GM10248 (cell line): ENCODE measurements at regions not wholly inside any gene's neighbourhood (a gene's known extent, or its start where the extent isn't known, plus 50 kb on each side); places are given as distances from the start of the nearest gene placed in this dataset.

ENCODE experiments used
- CTCF ChIA-PET: fragments of 300-600 bp; sonication (Branson Sonifier 250); formaldehyde crosslinking; extraction: SDS; loops from one replicate; lab custom pipeline; 2021; ENCODE audit warnings: antibody characterized with exemption; lab: Yijun Ruan, JAX
- POLR2A ChIA-PET: fragments of 350-650 bp; sonication (Branson Sonifier 250); formaldehyde crosslinking; extraction: SDS; loops from one replicate; lab custom pipeline; 2020; ENCODE audit warnings: antibody characterized with exemption; lab: Yijun Ruan, JAX
- DNase-seq: peaks from one replicate; pipeline ENCODE4 v3.0.0; 2012; ENCODE audit errors: extremely low spot score
- TF ChIP-seq, protein P1 (sequence below): IDR thresholded peaks from 2 replicates; pipeline ENCODE4 v1.5.1; 2012; ENCODE audit warnings: mild to moderate bottlenecking, low read depth; ENCODE audit errors: extremely low read depth, missing control alignments, control extremely low read depth

DNA sequence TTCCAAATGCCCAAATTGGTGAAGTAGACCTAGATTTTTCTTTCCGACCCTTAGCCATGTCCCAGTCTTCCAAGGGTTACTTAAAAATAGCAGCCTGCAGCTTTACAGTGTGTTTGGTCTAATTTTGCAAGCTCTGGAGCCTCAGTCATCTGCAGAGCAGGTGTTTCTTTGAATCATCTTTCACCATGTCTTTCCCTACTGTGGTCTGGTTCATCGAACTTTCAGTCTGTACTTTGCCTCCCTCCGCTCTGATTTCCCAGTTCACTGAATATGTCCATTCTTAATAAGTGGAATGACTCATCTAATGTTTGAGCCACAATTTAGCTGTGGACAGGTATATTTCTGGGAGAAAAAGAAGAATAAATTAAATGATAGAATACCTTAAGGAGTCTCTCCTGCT is 1060.7 kb downstream of the EFNA5 start:
- TF ChIP-seq, protein P1, sequence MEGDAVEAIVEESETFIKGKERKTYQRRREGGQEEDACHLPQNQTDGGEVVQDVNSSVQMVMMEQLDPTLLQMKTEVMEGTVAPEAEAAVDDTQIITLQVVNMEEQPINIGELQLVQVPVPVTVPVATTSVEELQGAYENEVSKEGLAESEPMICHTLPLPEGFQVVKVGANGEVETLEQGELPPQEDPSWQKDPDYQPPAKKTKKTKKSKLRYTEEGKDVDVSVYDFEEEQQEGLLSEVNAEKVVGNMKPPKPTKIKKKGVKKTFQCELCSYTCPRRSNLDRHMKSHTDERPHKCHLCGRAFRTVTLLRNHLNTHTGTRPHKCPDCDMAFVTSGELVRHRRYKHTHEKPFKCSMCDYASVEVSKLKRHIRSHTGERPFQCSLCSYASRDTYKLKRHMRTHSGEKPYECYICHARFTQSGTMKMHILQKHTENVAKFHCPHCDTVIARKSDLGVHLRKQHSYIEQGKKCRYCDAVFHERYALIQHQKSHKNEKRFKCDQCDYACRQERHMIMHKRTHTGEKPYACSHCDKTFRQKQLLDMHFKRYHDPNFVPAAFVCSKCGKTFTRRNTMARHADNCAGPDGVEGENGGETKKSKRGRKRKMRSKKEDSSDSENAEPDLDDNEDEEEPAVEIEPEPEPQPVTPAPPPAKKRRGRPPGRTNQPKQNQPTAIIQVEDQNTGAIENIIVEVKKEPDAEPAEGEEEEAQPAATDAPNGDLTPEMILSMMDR, result no peak
- CTCF ChIA-PET, result interaction anchor here (2.3 kb wide), 1 partner anchor 10 kb away, joined by 9 read pairs; no protein-coding TSS in a partner anchor
- no peak for DNase-seq
- POLR2A ChIA-PET, result no interaction called here

DNA sequence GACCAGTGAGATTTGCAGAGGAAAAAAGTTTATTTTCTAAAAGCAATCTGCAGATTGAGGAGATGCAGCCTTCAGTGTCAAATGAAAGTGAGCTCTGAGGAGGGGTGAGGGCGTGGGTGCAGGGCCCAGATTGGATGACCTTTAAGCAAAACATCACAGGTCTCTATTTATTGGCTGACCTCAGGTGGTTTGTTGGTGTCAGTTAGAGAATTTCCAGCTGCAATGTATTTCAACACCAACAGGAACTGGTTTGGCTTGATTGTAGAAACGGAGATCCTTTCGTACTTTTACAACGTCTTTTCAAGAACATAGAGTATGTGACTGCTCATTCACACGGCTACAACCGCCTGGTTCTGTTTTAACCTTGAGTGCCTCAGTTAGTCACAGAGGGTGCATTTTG is 1069.1 kb downstream of the EFNA5 start:
- TF ChIP-seq, protein P1, result no peak
- CTCF ChIA-PET, result no interaction called here

DNA sequence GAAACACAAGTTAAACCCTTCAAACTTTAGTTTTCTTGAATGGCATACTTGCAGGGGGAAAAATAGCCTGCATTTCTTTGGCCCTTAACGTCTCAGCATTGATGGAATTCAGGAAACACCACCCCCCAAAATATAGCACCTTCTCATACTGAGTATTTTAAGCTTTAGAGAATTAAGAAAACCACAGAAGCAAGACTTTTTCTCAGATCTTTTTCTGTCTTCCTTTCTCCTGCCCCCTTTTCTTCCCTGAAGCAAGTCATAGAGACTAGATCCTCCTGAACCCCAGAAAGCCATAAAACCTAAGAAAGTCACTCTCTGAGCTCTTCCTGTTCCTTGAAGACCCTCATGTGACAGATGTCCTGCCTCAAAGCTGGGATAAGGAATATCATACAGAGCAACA is 1069.9 kb downstream of the EFNA5 start:
- DNase-seq, result no peak
- ChIA-PET CTCF (no interaction called here), POLR2A (no interaction called here)
- TF ChIP-seq, protein P1, result no peak

More for the DNA sequence above, 1069.1 kb downstream of the EFNA5 start:
- POLR2A ChIA-PET, result no interaction called here
- peak; percentile 18 for DNase-seq

DNA sequence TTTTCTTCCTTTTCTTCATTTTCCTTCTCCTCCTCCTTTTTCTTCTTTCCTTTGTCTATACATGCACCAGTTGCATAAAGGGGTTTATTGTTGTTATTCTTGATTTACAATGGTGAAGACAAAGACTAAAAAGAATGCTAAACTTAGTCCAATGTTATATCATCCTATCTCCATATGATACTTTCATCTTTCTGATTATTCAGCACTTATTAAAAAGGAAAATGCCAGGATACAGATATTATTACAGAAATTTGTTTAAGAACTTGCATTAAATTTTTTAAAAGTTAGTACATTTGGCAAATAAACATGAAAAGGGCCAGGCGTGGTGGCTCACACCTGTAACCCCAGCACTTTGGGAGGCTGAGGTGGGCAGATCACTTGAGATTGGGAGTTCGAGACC is 1074.9 kb downstream of the EFNA5 start:
- no peak for DNase-seq
- CTCF ChIA-PET, result no interaction called here
- TF ChIP-seq, protein P1, result no peak
- POLR2A ChIA-PET, result no interaction called here

DNA sequence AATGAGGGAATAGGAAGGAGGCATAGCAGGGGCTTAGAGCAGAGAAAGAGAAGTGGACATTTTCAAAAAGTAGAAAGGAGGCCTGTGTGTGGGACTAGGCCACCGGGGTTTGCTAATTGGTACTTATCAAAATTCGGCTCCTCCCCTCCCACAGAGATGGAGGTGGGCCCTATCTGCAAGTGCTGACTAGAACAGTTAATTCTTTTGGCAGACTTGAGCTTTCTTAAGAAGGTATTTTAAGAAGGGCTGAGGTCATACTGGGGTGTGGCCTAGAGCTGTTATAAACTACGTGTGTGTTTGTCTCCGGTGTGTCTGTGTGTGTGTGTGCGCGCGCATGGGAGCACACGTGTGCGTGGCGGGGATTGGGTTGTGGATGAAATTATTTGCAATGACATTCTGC is 1086.5 kb downstream of the EFNA5 start:
- CTCF ChIA-PET, result no interaction called here
- POLR2A ChIA-PET, result no interaction called here
- TF ChIP-seq, protein P1, result no peak
- no peak for DNase-seq

DNA sequence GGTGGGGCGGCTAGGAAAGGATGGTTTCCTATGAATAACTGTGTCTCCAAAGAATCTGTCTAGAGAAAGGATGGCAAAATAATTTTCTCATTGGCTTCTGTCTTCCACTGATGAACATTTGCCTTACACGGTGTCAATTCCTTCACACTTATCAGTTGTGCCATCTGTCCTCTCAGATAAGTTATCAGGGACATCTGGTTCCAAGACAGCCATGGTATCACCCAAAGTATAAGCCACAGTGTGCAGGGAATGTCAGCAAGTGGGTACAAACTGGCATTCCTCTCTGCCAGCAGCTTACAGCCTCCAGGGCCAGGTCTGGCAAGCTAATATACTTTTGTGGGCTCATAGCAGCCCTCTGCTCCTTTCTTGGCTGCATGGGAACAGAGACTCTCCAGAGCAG is 1092.0 kb downstream of the EFNA5 start:
- TF ChIP-seq, protein P1, result no peak
- ChIA-PET CTCF (no interaction called here), POLR2A (no interaction called here)
- no peak for DNase-seq

DNA sequence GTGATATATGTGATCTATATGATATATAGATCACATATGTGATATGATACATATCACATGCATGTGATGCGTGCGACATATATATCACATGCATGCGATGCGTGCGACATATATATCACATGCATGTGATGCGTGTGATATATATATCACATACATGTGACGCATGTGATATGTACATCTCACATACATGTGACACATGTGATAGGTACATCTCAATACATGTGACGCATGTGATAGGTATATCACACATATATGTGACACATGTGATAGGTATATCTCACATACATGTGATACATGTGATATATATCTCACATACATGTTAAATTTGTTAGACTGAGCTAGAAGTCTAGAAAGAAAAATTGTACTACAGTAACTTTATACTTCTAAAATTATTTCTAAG is 1095.9 kb downstream of the EFNA5 start:
- TF ChIP-seq, protein P1, result no peak
- no peak for DNase-seq
- ChIA-PET CTCF (no interaction called here), POLR2A (no interaction called here)
